GM19239 (cell line): ENCODE measurements at regions not wholly inside any gene's neighbourhood (a gene's known extent, or its start where the extent isn't known, plus 50 kb on each side); places are given as distances from the start of the nearest gene placed in this dataset.

Source experiments
- DNase-seq: peaks from one replicate; pipeline ENCODE4 v3.0.0; 2011; ENCODE audit warnings: low spot score; ENCODE audit not compliant: insufficient read length
- FAIRE-seq: peaks from 2 replicates; lab custom pipeline; 2011; peaks lifted over from hg19 to GRCh38; lab: Jason Lieb, UNC

DNA sequence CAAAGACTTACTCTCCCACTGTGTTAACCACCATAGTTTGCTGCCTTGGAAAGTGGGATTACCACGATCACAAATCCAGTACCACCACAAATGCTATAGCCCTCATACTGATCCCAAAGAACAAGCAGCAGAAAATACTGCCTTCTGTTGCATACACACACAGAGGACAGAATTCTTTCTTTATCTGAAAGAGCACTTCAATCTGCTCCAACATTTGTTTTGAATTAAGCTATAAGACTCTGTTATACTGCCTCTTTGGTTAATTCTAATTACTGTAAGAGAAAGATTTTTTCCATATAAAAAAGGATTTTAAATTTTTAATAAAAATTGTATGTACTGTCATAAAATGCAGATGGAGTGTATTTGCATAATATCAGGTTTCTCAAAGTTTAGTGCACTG, 69.8 kb downstream of the YIPF5 start:
- FAIRE-seq, result no peak
- no peak for DNase-seq

DNA sequence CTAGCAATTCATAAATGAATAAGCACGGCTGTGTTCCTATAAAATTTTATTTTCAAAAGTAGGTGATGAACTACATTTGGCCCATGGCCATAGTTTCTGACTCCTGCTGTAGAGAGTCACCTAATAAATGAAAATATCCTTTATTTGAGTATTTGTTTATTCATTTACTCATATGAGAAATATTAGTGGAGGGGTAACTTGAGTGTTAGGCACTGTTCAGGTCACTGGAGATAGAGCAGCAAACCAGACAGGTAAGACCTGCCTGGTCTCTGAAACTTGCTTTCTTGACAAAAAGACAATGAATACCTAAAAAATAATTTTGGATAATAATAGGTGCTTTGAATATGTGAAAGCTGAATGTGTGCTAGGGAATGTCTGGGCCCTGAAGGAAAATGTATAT, 68.8 kb downstream of the YIPF5 start:
- FAIRE-seq, result no peak
- no peak for DNase-seq

DNA sequence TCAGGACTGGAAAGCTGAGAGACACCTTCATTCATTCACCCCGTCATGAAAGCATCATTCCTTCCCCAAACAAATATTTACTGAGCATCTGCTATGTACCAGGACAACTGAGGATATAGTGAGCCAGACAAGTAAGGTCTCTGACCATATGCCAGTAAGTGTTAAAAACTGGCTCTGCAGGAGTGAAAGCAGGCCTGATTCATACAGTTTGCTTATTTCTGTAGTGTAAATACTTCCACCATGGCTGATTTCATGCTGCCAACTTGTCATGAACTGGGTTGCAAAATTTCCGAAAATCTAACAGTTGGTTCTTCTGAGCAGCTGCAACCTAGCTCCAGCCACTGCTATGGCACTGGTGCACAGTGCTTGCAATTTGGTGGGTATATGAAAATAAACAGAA, 68.1 kb downstream of the YIPF5 start:
- FAIRE-seq, result no peak
- no peak for DNase-seq

DNA sequence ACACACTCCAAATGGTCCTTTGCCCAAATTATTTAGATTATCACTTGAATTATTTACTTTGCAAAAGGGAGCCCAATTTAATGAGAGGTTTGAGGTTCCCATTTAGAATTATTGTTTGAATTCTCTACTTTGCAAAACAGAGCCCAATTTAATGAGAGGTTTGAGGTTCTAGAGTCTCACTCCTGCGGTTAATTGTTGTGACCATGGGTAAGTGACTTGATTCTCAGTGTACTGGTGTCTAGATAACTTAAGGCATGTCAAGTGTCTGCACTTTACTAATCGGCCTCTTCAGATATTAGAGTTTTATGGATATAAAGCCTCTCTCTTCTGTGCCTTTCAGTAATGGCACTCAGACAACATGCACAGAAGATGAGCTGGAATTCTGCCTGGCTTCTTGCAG, 67.5 kb downstream of the YIPF5 start:
- FAIRE-seq, result no peak
- no peak for DNase-seq

DNA sequence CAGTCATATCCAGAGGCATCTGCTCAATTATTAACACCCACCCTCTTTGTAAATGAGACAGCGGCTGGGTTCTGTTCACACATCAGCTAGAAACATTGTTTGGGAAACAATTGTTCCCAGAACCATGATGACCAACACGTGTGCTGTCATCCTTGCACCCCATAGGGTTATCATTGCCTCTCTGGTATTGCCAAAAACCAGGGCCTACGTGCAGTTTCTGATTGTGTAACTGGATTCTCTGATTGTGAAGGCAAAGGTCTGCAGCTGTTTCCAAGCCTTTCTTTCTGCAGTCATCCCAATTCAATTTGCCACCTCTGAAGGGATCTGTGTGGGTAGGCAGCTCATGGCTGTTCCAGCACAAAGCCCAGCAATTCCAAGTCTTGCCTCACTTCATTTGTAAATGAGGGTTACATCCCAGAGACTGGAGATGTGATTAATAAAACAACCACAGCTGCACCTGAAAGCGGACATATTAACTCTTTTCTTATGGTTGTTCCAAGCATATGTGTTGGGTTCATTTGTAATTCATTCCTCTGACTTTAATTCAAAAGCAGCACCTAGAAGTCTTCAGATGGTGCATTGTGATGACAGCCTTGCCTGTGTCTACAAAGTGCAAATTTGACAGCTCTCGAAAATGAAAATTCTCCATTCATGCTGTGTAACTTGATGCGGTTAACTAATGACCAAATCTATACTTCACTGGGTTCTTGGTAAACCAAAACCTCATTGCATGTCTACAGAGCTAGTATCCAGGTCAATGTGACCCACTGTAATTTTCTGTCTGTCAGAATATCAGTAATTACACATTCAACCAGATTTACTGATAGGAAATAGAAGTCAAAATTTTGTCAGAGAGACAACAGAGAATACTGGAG, 66.6 kb downstream of the YIPF5 start:
- FAIRE-seq (no peak), DNase-seq (no peak)

DNA sequence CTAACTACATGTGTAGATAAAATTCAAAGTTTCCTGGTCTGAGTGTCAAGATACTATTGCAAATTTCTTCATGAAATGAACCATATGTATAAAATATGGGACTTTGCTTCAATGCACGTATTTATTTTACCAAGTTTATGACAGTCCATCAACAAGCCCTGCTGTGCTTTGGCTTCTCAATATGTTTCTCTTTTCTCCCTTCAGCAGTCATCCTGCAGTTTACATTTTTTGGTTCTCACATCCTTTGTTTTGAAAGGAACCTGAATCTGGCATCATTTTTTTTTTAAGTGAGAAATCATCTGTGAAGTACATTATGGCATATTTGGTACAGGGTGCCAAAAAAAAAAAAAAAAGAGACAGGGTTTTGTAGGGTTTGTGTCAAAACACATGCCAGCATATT, 65.1 kb downstream of the YIPF5 start:
- DNase-seq (no peak), FAIRE-seq (no peak)

DNA sequence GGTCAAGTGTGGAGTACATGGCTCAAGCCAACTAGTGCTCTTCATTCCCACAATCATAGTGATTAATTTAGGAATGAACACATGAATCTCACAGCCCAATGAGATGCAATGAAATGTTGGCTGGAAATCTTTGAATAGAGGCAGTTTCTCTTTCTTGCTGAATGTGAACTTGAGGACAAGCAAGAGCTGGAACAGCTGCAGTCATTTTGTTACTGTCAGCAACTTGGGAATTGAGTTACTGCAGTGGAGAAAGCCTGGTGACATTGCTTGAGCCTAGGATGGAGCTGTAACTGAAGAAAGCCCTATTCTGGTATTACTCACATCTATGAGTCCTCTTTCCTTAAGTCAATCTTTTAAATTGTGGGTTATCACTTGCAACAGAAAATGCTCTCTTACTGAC, 62.3 kb downstream of the YIPF5 start:
- DNase-seq (no peak), FAIRE-seq (no peak)
